ENCODE measurements at regions not wholly inside any gene's neighbourhood (a gene's known extent, or its start where the extent isn't known, plus 50 kb on each side); places are given as distances from the start of the nearest gene placed in this dataset.
"Not testable (repeated sequence)": the region's sequence is repeated elsewhere in the genome, so short reads cannot be mapped to it uniquely, and the experiment has no call there.

GRCh38 chr6:15827496-15828255 lies 164.8 kb upstream of the DTNBP1 start:
- DNase-seq = no peak

- DNase-seq = no peak
Observed at GRCh38 chr6:15826814-15827318, 164.0 kb upstream of the DTNBP1 start.

- DNase-seq = no peak
Observed at GRCh38 chr6:15825332-15825930, 162.6 kb upstream of the DTNBP1 start.

- no peak for DNase-seq
Observed at GRCh38 chr6:15824811-15825210, 162.0 kb upstream of the DTNBP1 start.

- DNase-seq = no peak
Observed at GRCh38 chr6:15823838-15824414, 161.1 kb upstream of the DTNBP1 start.

- DNase-seq = no peak
Observed at GRCh38 chr6:15822835-15823234, 160.0 kb upstream of the DTNBP1 start.

GRCh38 chr6:15819841-15820240 lies 157.0 kb upstream of the DTNBP1 start:
- no peak for DNase-seq

- no peak for DNase-seq
Observed at GRCh38 chr6:15819226-15819625, 156.4 kb upstream of the DTNBP1 start.

GRCh38 chr6:15818491-15818890 lies 155.7 kb upstream of the DTNBP1 start:
- no peak for DNase-seq

- DNase-seq = no peak
Observed at GRCh38 chr6:15818044-15818443, 155.2 kb upstream of the DTNBP1 start.

GRCh38 chr6:15817100-15817499 lies 154.3 kb upstream of the DTNBP1 start:
- no peak for DNase-seq

- no peak for DNase-seq
Observed at GRCh38 chr6:15816661-15817060, 153.8 kb upstream of the DTNBP1 start.

- DNase-seq = not testable (repeated sequence)
Observed at GRCh38 chr6:15813698-15814097, 150.9 kb upstream of the DTNBP1 start.

- no peak for DNase-seq
Observed at GRCh38 chr6:15811107-15811506, 148.3 kb upstream of the DTNBP1 start.

GRCh38 chr6:15810618-15811017 lies 147.8 kb upstream of the DTNBP1 start:
- DNase-seq = no peak

- DNase-seq = no peak
Observed at GRCh38 chr6:15809367-15809766, 146.5 kb upstream of the DTNBP1 start.

- DNase-seq = no peak
Observed at GRCh38 chr6:15804164-15805154, 141.6 kb upstream of the DTNBP1 start.

- no peak for DNase-seq
Observed at GRCh38 chr6:15802466-15802865, 139.6 kb upstream of the DTNBP1 start.

GRCh38 chr6:15801912-15802311 lies 139.1 kb upstream of the DTNBP1 start:
- DNase-seq = no peak

GRCh38 chr6:15800841-15801617 lies 138.2 kb upstream of the DTNBP1 start:
- DNase-seq = no peak

GRCh38 chr6:15798533-15799255 lies 135.9 kb upstream of the DTNBP1 start:
- DNase-seq = no peak
